RKO (cell line): ENCODE measurements at regions not wholly inside any gene's neighbourhood (a gene's known extent, or its start where the extent isn't known, plus 50 kb on each side); places are given as distances from the start of the nearest gene placed in this dataset.

Experiments
- DNase-seq: peaks from one replicate; pipeline ENCODE4 v3.0.0-alpha.2; 2016; ENCODE audit warnings: low spot score

- no peak for DNase-seq
These were observed 93.0 kb upstream of the DAB2 start for GRCh38 chr5:39517800-39518199.

GRCh38 chr5:39515881-39516280 is 91.1 kb upstream of the DAB2 start:
- no peak for DNase-seq

- DNase-seq, result no peak
These were observed 88.5 kb upstream of the DAB2 start for GRCh38 chr5:39513236-39513635.

- no peak for DNase-seq
These were observed 81.4 kb upstream of the DAB2 start for GRCh38 chr5:39506211-39506610.

GRCh38 chr5:39505791-39506190 is 81.0 kb upstream of the DAB2 start:
- DNase-seq, result no peak

GRCh38 chr5:39505363-39505762 is 80.6 kb upstream of the DAB2 start:
- no peak for DNase-seq

- no peak for DNase-seq
These were observed 78.4 kb upstream of the DAB2 start for GRCh38 chr5:39503155-39503554.

GRCh38 chr5:39502704-39503103 is 77.9 kb upstream of the DAB2 start:
- no peak for DNase-seq

GRCh38 chr5:39501397-39501796 is 76.6 kb upstream of the DAB2 start:
- DNase-seq, result peak; percentile 81

- DNase-seq, result no peak
These were observed 75.9 kb upstream of the DAB2 start for GRCh38 chr5:39500551-39501175.

GRCh38 chr5:39498278-39498952 is 73.6 kb upstream of the DAB2 start:
- no peak for DNase-seq

GRCh38 chr5:39497322-39497721 is 72.5 kb upstream of the DAB2 start:
- DNase-seq, result no peak

- DNase-seq, result no peak
These were observed 70.4 kb upstream of the DAB2 start for GRCh38 chr5:39495227-39495626.

- no peak for DNase-seq
These were observed 69.8 kb upstream of the DAB2 start for GRCh38 chr5:39494534-39494933.

GRCh38 chr5:39494107-39494510 is 69.3 kb upstream of the DAB2 start:
- DNase-seq, result no peak

- DNase-seq, result no peak
These were observed 66.4 kb upstream of the DAB2 start for GRCh38 chr5:39491210-39491609.

- no peak for DNase-seq
These were observed 64.5 kb upstream of the DAB2 start for GRCh38 chr5:39489263-39489662.

- DNase-seq, result no peak
These were observed 62.0 kb upstream of the DAB2 start for GRCh38 chr5:39486790-39487189.

- DNase-seq, result no peak
These were observed 61.6 kb upstream of the DAB2 start for GRCh38 chr5:39486361-39486760.

- no peak for DNase-seq
These were observed 60.3 kb upstream of the DAB2 start for GRCh38 chr5:39485079-39485478.

- no peak for DNase-seq
These were observed 59.9 kb upstream of the DAB2 start for GRCh38 chr5:39484673-39485072.

GRCh38 chr5:39482098-39482497 is 57.3 kb upstream of the DAB2 start:
- DNase-seq, result no peak

- no peak for DNase-seq
These were observed 54.8 kb upstream of the DAB2 start for GRCh38 chr5:39479537-39479936.

- no peak for DNase-seq
These were observed 54.1 kb upstream of the DAB2 start for GRCh38 chr5:39478863-39479262.
